GM12878 (cell line): ENCODE measurements at regions not wholly inside any gene's neighbourhood (a gene's known extent, or its start where the extent isn't known, plus 50 kb on each side); places are given as distances from the start of the nearest gene placed in this dataset.
A peak's percentile ranks its signal among the peaks of the same experiment; 100 is the strongest.

Experiments used
- ATAC-seq: fragments of 200-7000 bp; cut with Tn5 transposase; 3 replicates; pipeline ENCODE4 v1.9.1; 2020; ENCODE audit warnings: mild to moderate bottlenecking, moderate library complexity
- BruUV-seq: library from RNA; stranded (reverse); fragments of 400-500 nt; replicated peaks from 2 replicates; lab custom pipeline; 2021; lab: Mats Ljungman, UMichigan
- CTCF ChIA-PET: fragments of 300-600 bp; sonication (Branson Sonifier 250); formaldehyde crosslinking; extraction: SDS; loops from one replicate; lab custom pipeline; 2021; ENCODE audit warnings: inconsistent platforms; lab: Yijun Ruan, JAX
- POLR2A ChIA-PET: fragments of 350-600 bp; formaldehyde crosslinking; extraction: SDS; loops from one replicate; lab custom pipeline; 2021; ENCODE audit warnings: inconsistent platforms; lab: Charles Lee
- RAD21 ChIA-PET: fragments of 300-600 bp; sonication (Branson Sonifier 250); formaldehyde crosslinking; loops from one replicate; lab custom pipeline; 2023; ENCODE audit warnings: antibody characterized with exemption; ENCODE audit not compliant: unreplicated experiment; lab: Charles Lee
- SMC1A ChIA-PET: fragments of 300-600 bp; sonication (Branson Sonifier 250); formaldehyde crosslinking; loops from one replicate; lab custom pipeline; 2023; ENCODE audit not compliant: unreplicated experiment, uncharacterized antibody; lab: Charles Lee
- DNase-seq: peaks from one replicate; pipeline ENCODE4 v3.0.0-alpha.2; 2011; ENCODE audit warnings: low read depth, low spot score
- FAIRE-seq: peaks from 3 replicates; lab custom pipeline; 2011; peaks lifted over from hg19 to GRCh38; lab: Jason Lieb, UNC
- H2AFZ ChIP-seq: 2 replicates; pipeline ENCODE4 v1.6.0; 2011; ENCODE audit warnings: low read depth, low read length, control low read depth; ENCODE audit not compliant: control insufficient read depth
- H3K27ac ChIP-seq: 2 replicates; pipeline ENCODE4 v1.5.1; 2011; ENCODE audit warnings: control low read depth; ENCODE audit not compliant: control insufficient read depth, insufficient read depth
- H3K27me3 ChIP-seq, 2 experiments: replicated peaks in 1 of 2; 2 replicates each; pipeline versions ENCODE4 v1.6.0 to v1.6.1; 2011; ENCODE audit warnings: low read length in 1 of 2; ENCODE audit not compliant: control insufficient read depth in 2 of 2, insufficient read depth in 2 of 2
- H3K36me3 ChIP-seq, 2 experiments: 2 replicates each; pipeline ENCODE4 v1.5.1; 2011; ENCODE audit warnings: low read length in 1 of 2; ENCODE audit not compliant: control insufficient read depth in 2 of 2, insufficient read depth in 2 of 2
- H3K4me1 ChIP-seq: 2 replicates; pipeline ENCODE4 v1.6.1; 2011; ENCODE audit warnings: mild to moderate bottlenecking, low read length, moderate library complexity, mixed read lengths; ENCODE audit not compliant: control insufficient read depth, insufficient read depth
- H3K4me2 ChIP-seq: 2 replicates; pipeline ENCODE4 v1.6.0; 2011; ENCODE audit warnings: control low read depth; ENCODE audit not compliant: control insufficient read depth, insufficient read depth
- H3K4me3 ChIP-seq: fragments of 200-600 bp; sonication (generic); 2 replicates; pipeline ENCODE4 v1.5.1; 2016
- H3K79me2 ChIP-seq: 2 replicates; pipeline ENCODE4 v1.6.0; 2011; ENCODE audit warnings: low read length; ENCODE audit not compliant: control insufficient read depth, insufficient read depth
- H3K9ac ChIP-seq: 2 replicates; pipeline ENCODE4 v1.8.0; 2011; ENCODE audit warnings: low read length, control low read depth, mixed read lengths; ENCODE audit not compliant: control insufficient read depth, insufficient read depth
- H3K9me3 ChIP-seq: replicated peaks from 3 replicates; pipeline ENCODE4 v1.5.1; 2011; ENCODE audit warnings: mild to moderate bottlenecking, low read length; ENCODE audit not compliant: control insufficient read depth, insufficient read depth
- H4K20me1 ChIP-seq: 2 replicates; pipeline ENCODE4 v1.6.0; 2011; ENCODE audit not compliant: control insufficient read depth, insufficient read depth
- BHLHE40 ChIP-seq, 2 experiments: fragments of 450-650 bp in 1 of 2; IDR thresholded peaks; 2 replicates each; pipeline ENCODE4 v1.6.1; 2011 to 2017; ENCODE audit warnings: low read depth in 2 of 2, borderline replicate concordance in 1 of 2, improper control_type of control experiment in 1 of 2, low read length in 1 of 2, mild to moderate bottlenecking in 1 of 2
- CREM ChIP-seq: IDR thresholded peaks from 2 replicates; pipeline ENCODE4 v1.6.1; 2014; ENCODE audit warnings: antibody characterized with exemption, low read depth
- KLF5 ChIP-seq: fragments of 450-650 bp; IDR thresholded peaks from 2 replicates; pipeline ENCODE4 v1.6.1; 2014; ENCODE audit warnings: mild to moderate bottlenecking; ENCODE audit not compliant: partially characterized antibody
- NFYA ChIP-seq: IDR thresholded peaks from 2 replicates; pipeline ENCODE4 v1.6.1; 2011; ENCODE audit warnings: low read depth, mild to moderate bottlenecking, low read length, improper control_type of control experiment, borderline replicate concordance
- POU2F2 ChIP-seq: IDR thresholded peaks from 3 replicates; pipeline ENCODE4 v1.6.1; 2011; ENCODE audit warnings: low read depth, mild to moderate bottlenecking, low read length, borderline replicate concordance
- RUNX3 ChIP-seq: IDR thresholded peaks from 2 replicates; pipeline ENCODE4 v1.6.1; 2012; ENCODE audit warnings: low read length, inconsistent platforms
- WGBS: methylation state at CpG from one replicate; pipeline ENCODE4 v1.1.6; 2016; ENCODE audit warnings: low lambda C conversion rate; ENCODE audit not compliant: insufficient replicate concordance, insufficient coverage; ENCODE audit errors: missing lambda C conversion rate; 5-methylcytosine and 5-hydroxymethylcytosine counted together
- in situ Hi-C: fragments of 300-500 bp; cut with MboI; formaldehyde crosslinking; loops from 9 replicates; pipeline ENCODE4 v1.14.3; 2018; ENCODE audit warnings: mixed read lengths
- intact Hi-C: fragments of 100-400 bp; cut with micrococcal nuclease; formaldehyde crosslinking; loops from one replicate; pipeline ENCODE4 v1.14.2; 2022; ENCODE audit not compliant: unreplicated experiment
- TF ChIP-seq, protein P1 (sequence below): fragments of 450-650 bp; IDR thresholded peaks from 2 replicates; pipeline ENCODE4 v1.6.1; 2017; ENCODE audit warnings: mild to moderate bottlenecking

DNA sequence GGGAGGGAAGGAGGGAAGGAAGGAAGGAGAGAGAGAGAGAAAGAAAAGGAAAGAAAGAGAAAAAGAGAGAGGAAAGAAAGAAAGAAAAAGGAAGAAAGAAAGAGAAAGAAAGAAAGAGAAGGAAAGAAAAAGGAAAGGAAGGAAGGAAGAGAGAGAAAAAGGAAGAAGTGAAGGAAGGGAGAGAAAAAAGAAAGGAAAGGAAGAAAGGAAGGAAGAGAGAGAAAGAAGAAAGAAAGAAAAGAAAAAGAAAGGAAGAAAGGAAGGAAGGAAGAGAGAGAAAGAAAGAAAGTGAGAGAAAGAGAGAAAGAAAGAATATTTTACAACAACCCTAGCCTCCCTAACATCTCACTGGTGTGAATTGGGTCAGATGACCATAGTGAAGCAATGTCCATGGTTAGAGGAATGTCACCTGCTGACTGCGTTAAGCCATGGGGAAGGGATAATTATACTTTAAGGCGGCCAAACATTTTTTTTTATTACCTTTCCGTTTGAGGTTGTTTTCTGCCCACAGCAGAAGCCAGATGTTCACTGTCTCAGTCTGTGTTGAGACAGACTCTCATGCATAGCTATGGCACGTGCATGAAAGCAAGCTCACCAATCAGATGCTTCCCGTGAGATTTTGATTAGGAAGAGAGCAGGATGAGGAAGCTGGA, 76.4 kb downstream of the SNRPE start:
- no peak overlapping the region for H3K4me2 ChIP-seq
- intact Hi-C loops (no loop called here), in situ Hi-C loops (no loop called here)
- no peaks in the 10 kb centered on the region for H3K79me2 ChIP-seq
- no peak overlapping the region for H3K4me3 ChIP-seq
- H3K9me3 ChIP-seq, result no peaks in the 10 kb centered on the region
- no peaks in the 10 kb centered on the region; a peak in 1 of 4 replicates for H3K27me3 ChIP-seq
- 7% methylated on average over 5 of the region's 5 CpGs for whole genome bisulfite sequencing
- DNase-seq (no peak), FAIRE-seq (no peak), ATAC-seq (no peak)
- H2AFZ ChIP-seq, result no peak overlapping the region
- BruUV-seq, result no TSS peak
- ChIA-PET CTCF (interaction anchor here (1.5 kb wide), 1 partner anchor 191 kb away, joined by 4 read pairs; no protein-coding TSS in a partner anchor), POLR2A (no interaction called here), RAD21 (no interaction called here), SMC1A (interaction anchor here (1.1 kb wide), 1 partner anchor 198 kb away, joined by 3 read pairs; no protein-coding TSS in a partner anchor)
- no peaks in the 10 kb centered on the region for H3K4me1 ChIP-seq
- H4K20me1 ChIP-seq, result no peaks in the 10 kb centered on the region
- H3K36me3 ChIP-seq, result no peaks in the 10 kb centered on the region
- no peak for TF ChIP-seq RUNX3
- TF ChIP-seq KLF5, result no peak
- TF ChIP-seq BHLHE40 (IDR thresholded peaks at IDR 0.05; ENCODE audit: borderline replicate concordance in 1 of 2, low read depth in 2 of 2, low read length in 1 of 2), result peak in 1 of 2 experiments; percentile 45; a peak in 1 of 4 replicates
- H3K9ac ChIP-seq, result no peak overlapping the region
- H3K27ac ChIP-seq, result no peak overlapping the region

DNA sequence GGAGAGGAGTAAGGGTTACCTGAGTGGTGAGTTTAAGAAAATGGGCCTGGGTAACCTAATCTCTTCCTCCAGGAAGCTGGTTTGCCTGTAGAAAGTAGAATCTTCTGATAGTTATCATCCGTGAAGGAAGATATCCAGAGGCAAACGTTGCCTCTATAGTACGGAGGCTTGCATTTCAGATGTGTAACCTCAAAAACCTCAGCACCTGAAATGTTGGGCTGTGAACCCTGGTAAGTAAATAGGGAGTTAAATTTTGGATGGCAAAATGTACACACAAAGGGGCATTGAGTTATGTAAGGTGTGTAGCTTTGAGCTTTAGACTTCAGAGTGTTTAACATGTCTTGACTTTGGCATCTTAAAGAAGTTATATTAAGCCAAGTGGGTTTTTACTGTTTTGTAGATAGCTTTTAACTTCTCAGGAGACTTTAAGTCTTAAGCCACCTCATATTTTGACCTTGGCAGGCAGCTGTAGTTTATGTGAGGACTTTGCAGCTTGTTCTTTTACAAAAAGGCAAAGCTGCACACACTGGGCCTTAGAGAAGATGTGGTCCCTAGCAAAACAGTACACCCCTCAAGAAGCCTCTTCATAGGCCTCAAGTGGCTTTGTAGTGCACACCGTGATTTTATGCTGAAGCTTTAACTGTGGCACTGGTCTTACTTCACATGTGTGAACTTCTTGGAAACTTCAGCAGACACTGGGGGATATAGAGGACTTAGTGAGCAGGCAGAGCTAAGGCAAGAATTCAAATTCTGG, 83.4 kb downstream of the SNRPE start:
- no peak overlapping the region for H3K9ac ChIP-seq
- FAIRE-seq, result no peak
- H3K36me3 ChIP-seq, result no peaks in the 10 kb centered on the region
- ChIA-PET CTCF (interaction anchor here (0.5 to 1.2 kb wide), 2 partner anchors 9 to 188 kb away, joined by 3 read pairs; no protein-coding TSS in a partner anchor), SMC1A (no interaction called here), POLR2A (no interaction called here), RAD21 (no interaction called here)
- H4K20me1 ChIP-seq, result no peaks in the 10 kb centered on the region
- no peaks in the 10 kb centered on the region for H3K27me3 ChIP-seq
- no TSS peak for BruUV-seq
- in situ Hi-C loops (no loop called here), intact Hi-C loops (no loop called here)
- H3K79me2 ChIP-seq, result no peaks in the 10 kb centered on the region
- no peak overlapping the region for H3K27ac ChIP-seq
- no peak overlapping the region for H3K4me2 ChIP-seq
- H2AFZ ChIP-seq, result no peak overlapping the region
- no peak for ATAC-seq
- H3K4me3 ChIP-seq, result no peak overlapping the region
- TF ChIP-seq, protein P1, sequence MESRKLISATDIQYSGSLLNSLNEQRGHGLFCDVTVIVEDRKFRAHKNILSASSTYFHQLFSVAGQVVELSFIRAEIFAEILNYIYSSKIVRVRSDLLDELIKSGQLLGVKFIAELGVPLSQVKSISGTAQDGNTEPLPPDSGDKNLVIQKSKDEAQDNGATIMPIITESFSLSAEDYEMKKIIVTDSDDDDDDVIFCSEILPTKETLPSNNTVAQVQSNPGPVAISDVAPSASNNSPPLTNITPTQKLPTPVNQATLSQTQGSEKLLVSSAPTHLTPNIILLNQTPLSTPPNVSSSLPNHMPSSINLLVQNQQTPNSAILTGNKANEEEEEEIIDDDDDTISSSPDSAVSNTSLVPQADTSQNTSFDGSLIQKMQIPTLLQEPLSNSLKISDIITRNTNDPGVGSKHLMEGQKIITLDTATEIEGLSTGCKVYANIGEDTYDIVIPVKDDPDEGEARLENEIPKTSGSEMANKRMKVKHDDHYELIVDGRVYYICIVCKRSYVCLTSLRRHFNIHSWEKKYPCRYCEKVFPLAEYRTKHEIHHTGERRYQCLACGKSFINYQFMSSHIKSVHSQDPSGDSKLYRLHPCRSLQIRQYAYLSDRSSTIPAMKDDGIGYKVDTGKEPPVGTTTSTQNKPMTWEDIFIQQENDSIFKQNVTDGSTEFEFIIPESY, result no peak
- TF ChIP-seq CREM, result no peak
- no peak for TF ChIP-seq POU2F2
- no peak for TF ChIP-seq NFYA
- DNase-seq, result no peak
- 36% methylated on average over 4 of the region's 4 CpGs for WGBS
- no peaks in the 10 kb centered on the region for H3K9me3 ChIP-seq
- H3K4me1 ChIP-seq, result no peaks in the 10 kb centered on the region
